Kidney (tissue), 13 donors: ENCODE measurements at regions not wholly inside any gene's neighbourhood (a gene's known extent, or its start where the extent isn't known, plus 50 kb on each side); places are given as distances from the start of the nearest gene placed in this dataset.

Source experiments
- DNase-seq, 5 donors: peaks; one replicate each; pipeline ENCODE4 v3.0.0-alpha.2; 2013 to 2020
- FAIRE-seq: peaks from 2 replicates; lab custom pipeline; 2012; peaks lifted over from hg19 to GRCh38; lab: Jason Lieb, UNC
- H3K27ac ChIP-seq, 2 donors: one replicate each; pipeline ENCODE4 v1.7.0; 2013; ENCODE audit warnings: low read depth in 2 of 2, low read length in 2 of 2, inconsistent platforms in 1 of 2
- H3K27me3 ChIP-seq: one replicate; pipeline ENCODE4 v1.7.1; 2013; ENCODE audit warnings: low read length, inconsistent platforms; ENCODE audit not compliant: control insufficient read depth, insufficient read depth
- H3K36me3 ChIP-seq, 3 donors: one replicate each; pipeline versions ENCODE4 v1.7.0 to v1.7.1; 2013; ENCODE audit warnings: low read length in 3 of 3, control low read depth in 1 of 3, inconsistent platforms in 1 of 3; ENCODE audit not compliant: insufficient read depth in 3 of 3, control insufficient read depth in 2 of 3
- H3K4me1 ChIP-seq, 3 donors: one replicate each; pipeline versions ENCODE4 v1.7.0 to v1.7.1; 2013; ENCODE audit warnings: low read length in 3 of 3, inconsistent platforms in 1 of 3, low read depth in 1 of 3; ENCODE audit not compliant: control insufficient read depth in 2 of 3, insufficient read depth in 2 of 3
- H3K4me3 ChIP-seq, 3 donors: one replicate each; pipeline versions ENCODE4 v1.7.0 to v1.8.1; 2013; ENCODE audit warnings: low read length in 3 of 3, control low read depth in 1 of 3, inconsistent platforms in 1 of 3
- H3K9ac ChIP-seq, 3 donors: one replicate each; pipeline versions ENCODE4 v1.7.0 to v1.7.1; 2013; ENCODE audit warnings: low read length in 3 of 3, control low read depth in 1 of 3, inconsistent platforms in 1 of 3
- H3K9me3 ChIP-seq, 3 donors: one replicate each; pipeline versions ENCODE4 v1.7.0 to v1.7.1; 2013; ENCODE audit warnings: low read length in 3 of 3, control low read depth in 1 of 3, inconsistent platforms in 1 of 3; ENCODE audit not compliant: control insufficient read depth in 2 of 3, insufficient read depth in 1 of 3
- intact Hi-C: fragments of 100-400 bp; cut with DNase I; formaldehyde crosslinking; loops from one replicate; pipeline ENCODE4 v1.11.1; 2022
- TF ChIP-seq, protein P1 (sequence below): IDR thresholded peaks from 3 replicates; pipeline ENCODE4 v1.5.1; 2012; ENCODE audit warnings: mild to moderate bottlenecking, moderate library complexity, borderline replicate concordance; ENCODE audit not compliant: insufficient read depth; ENCODE audit errors: extremely low read depth
- donor health status: control.
- donor health status: control.
- donor health status: control.
- donor health status: control.
- donor health status: control.
- donor health status: DM: yes; HTN: yes; CAD: no.
- donor health status: Normal renal cell carcinoma (clear cell type).

DNA sequence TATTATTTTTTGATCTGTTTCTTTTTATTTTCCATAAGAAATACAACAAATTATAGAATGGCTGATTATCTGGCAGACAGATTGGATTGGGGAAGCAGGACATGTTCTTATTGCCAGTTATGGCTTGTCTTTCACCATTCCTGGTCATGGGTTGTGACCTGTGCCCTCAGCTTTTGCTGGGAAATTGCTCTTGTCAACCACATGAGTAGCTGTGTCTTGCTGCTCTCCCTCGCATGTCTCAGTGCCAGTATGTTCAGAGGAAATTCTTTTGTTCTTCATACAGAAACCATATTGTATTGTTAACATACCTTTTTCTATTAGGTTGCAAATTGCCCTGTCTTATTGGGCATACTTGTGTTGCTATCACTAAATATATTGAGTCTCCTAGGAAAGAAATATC lies 344.1 kb downstream of the OSTF1 start:
- H3K4me3 ChIP-seq, result no peak overlapping the region
- H3K9ac ChIP-seq, result no peak overlapping the region
- TF ChIP-seq, protein P1, sequence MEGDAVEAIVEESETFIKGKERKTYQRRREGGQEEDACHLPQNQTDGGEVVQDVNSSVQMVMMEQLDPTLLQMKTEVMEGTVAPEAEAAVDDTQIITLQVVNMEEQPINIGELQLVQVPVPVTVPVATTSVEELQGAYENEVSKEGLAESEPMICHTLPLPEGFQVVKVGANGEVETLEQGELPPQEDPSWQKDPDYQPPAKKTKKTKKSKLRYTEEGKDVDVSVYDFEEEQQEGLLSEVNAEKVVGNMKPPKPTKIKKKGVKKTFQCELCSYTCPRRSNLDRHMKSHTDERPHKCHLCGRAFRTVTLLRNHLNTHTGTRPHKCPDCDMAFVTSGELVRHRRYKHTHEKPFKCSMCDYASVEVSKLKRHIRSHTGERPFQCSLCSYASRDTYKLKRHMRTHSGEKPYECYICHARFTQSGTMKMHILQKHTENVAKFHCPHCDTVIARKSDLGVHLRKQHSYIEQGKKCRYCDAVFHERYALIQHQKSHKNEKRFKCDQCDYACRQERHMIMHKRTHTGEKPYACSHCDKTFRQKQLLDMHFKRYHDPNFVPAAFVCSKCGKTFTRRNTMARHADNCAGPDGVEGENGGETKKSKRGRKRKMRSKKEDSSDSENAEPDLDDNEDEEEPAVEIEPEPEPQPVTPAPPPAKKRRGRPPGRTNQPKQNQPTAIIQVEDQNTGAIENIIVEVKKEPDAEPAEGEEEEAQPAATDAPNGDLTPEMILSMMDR, result no peak
- no peak for FAIRE-seq
- DNase-seq, result peak in 1 of 5 donors; percentile 69
- no peaks in the 10 kb centered on the region for H3K36me3 ChIP-seq
- intact Hi-C loops, result no loop called here
- H3K4me1 ChIP-seq, result no peaks in the 10 kb centered on the region
- H3K27me3 ChIP-seq, result no peaks in the 10 kb centered on the region
- no peak overlapping the region for H3K27ac ChIP-seq
- H3K9me3 ChIP-seq, result no peaks in the 10 kb centered on the region

DNA sequence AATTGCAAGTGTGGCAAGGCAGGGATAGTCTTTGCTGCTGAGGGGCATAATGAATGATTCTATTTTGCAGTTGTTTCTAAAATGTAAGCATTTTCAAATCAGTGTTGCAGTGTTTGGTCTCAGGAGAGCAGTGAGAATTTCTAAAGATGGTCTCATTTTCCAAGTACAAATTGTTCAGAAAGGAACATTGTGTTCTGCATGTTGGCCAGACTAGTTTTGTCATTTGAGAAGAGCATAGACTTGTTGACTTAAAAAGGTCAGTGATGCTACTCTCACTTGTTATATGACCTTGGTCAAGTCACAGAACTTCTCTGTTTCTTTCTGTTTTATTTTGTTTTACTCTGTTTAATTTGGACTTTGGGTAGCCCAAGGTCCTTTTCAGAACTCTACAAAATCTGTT lies 344.6 kb downstream of the OSTF1 start:
- Histone ChIP-seq H3K9me3 (no peaks in the 10 kb centered on the region), H3K36me3 (no peaks in the 10 kb centered on the region), H3K27me3 (no peaks in the 10 kb centered on the region), H3K4me3 (no peak overlapping the region), H3K9ac (no peak overlapping the region), H3K4me1 (no peaks in the 10 kb centered on the region), H3K27ac (no peak overlapping the region)
- TF ChIP-seq, protein P1, result no peak
- no peak for FAIRE-seq
- intact Hi-C loops, result no loop called here
- DNase-seq, result no peak

DNA sequence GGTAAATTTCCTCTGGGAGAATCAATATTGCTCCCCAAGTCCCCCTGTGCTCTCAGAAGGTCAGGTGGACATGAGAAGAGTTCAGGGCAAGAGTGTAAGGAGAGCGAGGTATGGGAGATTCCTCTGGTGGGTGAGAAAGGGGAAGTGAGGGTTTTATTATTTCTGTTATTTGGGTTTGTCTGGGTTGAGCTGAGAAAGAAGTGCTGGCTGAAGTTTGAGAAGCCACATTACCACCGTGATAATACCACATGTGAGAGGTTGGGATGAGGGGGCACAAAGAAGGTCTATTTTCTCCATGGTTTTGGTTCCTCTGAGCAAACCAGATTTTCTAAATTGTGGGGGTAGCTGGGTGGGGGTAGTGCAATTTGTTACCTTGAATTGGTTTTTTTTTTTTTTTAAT lies 350.4 kb downstream of the OSTF1 start:
- H3K9ac ChIP-seq, result no peak overlapping the region
- DNase-seq, result no peak
- TF ChIP-seq, protein P1, result no peak
- no peak overlapping the region for H3K27ac ChIP-seq
- no peaks in the 10 kb centered on the region for H3K27me3 ChIP-seq
- intact Hi-C loops, result no loop called here
- no peak overlapping the region for H3K4me3 ChIP-seq
- FAIRE-seq, result no peak
- no peaks in the 10 kb centered on the region for H3K36me3 ChIP-seq
- H3K4me1 ChIP-seq, result no peaks in the 10 kb centered on the region
- no peaks in the 10 kb centered on the region for H3K9me3 ChIP-seq

DNA sequence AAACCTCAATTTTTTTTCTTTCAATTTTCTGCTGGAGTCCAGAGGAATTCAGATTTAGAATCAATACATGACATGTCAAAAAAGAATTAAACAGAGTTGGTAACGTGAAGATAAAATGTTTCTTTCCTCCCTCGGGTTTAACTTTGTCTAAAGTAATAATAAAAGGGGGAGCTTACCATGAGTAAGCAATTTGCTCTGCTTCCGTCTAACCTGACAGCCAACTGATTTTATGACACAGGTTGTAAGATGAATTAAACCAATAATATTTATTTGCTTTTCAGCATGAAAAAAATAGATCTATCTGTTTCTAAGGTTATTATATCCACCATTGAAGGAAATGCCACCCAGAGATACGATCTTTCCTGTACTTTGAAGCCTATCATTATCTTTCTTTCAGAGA lies 352.6 kb downstream of the OSTF1 start:
- H3K4me3 ChIP-seq, result no peak overlapping the region
- H3K27me3 ChIP-seq, result no peaks in the 10 kb centered on the region
- intact Hi-C loops, result no loop called here
- TF ChIP-seq, protein P1, result no peak
- H3K9me3 ChIP-seq, result no peaks in the 10 kb centered on the region
- no peak overlapping the region for H3K9ac ChIP-seq
- no peak overlapping the region for H3K27ac ChIP-seq
- no peaks in the 10 kb centered on the region for H3K36me3 ChIP-seq
- H3K4me1 ChIP-seq, result no peaks in the 10 kb centered on the region
- DNase-seq (no peak), FAIRE-seq (no peak)
